ENCODE measurements at regions not wholly inside any gene's neighbourhood (a gene's known extent, or its start where the extent isn't known, plus 50 kb on each side); places are given as distances from the start of the nearest gene placed in this dataset.

DNA sequence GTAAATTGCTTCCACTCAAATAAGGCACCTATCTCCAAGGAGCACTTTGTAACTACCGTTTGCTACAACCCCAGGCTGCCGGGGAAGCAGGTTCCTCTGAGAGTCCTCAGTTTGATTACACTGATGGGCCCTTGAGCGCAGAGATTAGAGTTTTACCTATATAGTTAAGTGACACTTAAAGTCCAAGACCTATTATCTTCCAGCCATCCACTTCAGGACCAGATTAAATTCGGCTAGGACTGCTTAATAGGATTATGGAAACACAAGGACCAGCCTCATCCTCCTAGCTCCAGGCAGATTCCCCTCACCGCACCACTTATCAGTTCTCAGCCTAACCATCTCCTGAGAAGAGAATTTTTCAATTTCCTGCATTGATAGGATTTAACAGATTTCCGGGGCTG, 64.7 kb upstream of the TIAM2 start:
- TF ChIP-seq, protein P1, sequence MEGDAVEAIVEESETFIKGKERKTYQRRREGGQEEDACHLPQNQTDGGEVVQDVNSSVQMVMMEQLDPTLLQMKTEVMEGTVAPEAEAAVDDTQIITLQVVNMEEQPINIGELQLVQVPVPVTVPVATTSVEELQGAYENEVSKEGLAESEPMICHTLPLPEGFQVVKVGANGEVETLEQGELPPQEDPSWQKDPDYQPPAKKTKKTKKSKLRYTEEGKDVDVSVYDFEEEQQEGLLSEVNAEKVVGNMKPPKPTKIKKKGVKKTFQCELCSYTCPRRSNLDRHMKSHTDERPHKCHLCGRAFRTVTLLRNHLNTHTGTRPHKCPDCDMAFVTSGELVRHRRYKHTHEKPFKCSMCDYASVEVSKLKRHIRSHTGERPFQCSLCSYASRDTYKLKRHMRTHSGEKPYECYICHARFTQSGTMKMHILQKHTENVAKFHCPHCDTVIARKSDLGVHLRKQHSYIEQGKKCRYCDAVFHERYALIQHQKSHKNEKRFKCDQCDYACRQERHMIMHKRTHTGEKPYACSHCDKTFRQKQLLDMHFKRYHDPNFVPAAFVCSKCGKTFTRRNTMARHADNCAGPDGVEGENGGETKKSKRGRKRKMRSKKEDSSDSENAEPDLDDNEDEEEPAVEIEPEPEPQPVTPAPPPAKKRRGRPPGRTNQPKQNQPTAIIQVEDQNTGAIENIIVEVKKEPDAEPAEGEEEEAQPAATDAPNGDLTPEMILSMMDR (conservative IDR thresholded peaks at IDR 0.05), result no peak
- no peak for TF ChIP-seq ZFX (IDR thresholded peaks at IDR 0.05)

Measured in C4-2B (cell line).